Trophoblast cell (in vitro differentiated cells and primary cell): ENCODE measurements at regions not wholly inside any gene's neighbourhood (a gene's known extent, or its start where the extent isn't known, plus 50 kb on each side); places are given as distances from the start of the nearest gene placed in this dataset.
A peak's percentile ranks its signal among the peaks of the same experiment; 100 is the strongest.

ENCODE experiments used
- DNase-seq, 2 donors: peaks; one replicate each; pipeline ENCODE4 v3.0.0-alpha.2; 2016
- H2AFZ ChIP-seq: 2 replicates; pipeline ENCODE4 v1.6.1; 2013; ENCODE audit warnings: low read length, moderate library complexity, mild to moderate bottlenecking; ENCODE audit not compliant: insufficient read depth, poor library complexity
- H2AK5ac ChIP-seq: 2 replicates; pipeline ENCODE4 v1.6.1; 2013; ENCODE audit warnings: mild to moderate bottlenecking, low read length
- H2BK120ac ChIP-seq: 2 replicates; pipeline ENCODE4 v1.6.1; 2013; ENCODE audit warnings: low read length, mild to moderate bottlenecking, moderate library complexity; ENCODE audit not compliant: insufficient read depth, poor library complexity
- H2BK12ac ChIP-seq: 2 replicates; pipeline ENCODE4 v1.6.1; 2013; ENCODE audit warnings: mild to moderate bottlenecking, low read length, moderate library complexity
- H2BK5ac ChIP-seq: 2 replicates; pipeline ENCODE4 v1.6.1; 2013; ENCODE audit warnings: low read length, low read depth, moderate library complexity, mild to moderate bottlenecking; ENCODE audit not compliant: poor library complexity
- H3K14ac ChIP-seq: 2 replicates; pipeline ENCODE4 v1.6.1; 2013; ENCODE audit warnings: mild to moderate bottlenecking, low read length
- H3K18ac ChIP-seq: 2 replicates; pipeline ENCODE4 v1.6.1; 2013; ENCODE audit warnings: mild to moderate bottlenecking, low read length
- H3K23ac ChIP-seq: 2 replicates; pipeline ENCODE4 v1.6.1; 2013; ENCODE audit warnings: low read length
- H3K27ac ChIP-seq: 2 replicates; pipeline ENCODE4 v1.5.1; 2013; ENCODE audit warnings: low read depth, mild to moderate bottlenecking, inconsistent platforms, low read length, moderate library complexity
- H3K27me3 ChIP-seq: 2 replicates; pipeline ENCODE4 v1.6.1; 2013; ENCODE audit warnings: inconsistent platforms, mild to moderate bottlenecking, low read length, moderate library complexity; ENCODE audit not compliant: insufficient read depth
- H3K36me3 ChIP-seq, 2 experiments: 1 replicate in 1 of 2; 2 replicates in 1 of 2; pipeline ENCODE4 v1.6.1; 2013; ENCODE audit warnings: low read length in 2 of 2, mild to moderate bottlenecking in 2 of 2, moderate library complexity in 1 of 2; ENCODE audit not compliant: insufficient read depth in 2 of 2, control insufficient read depth in 1 of 2
- H3K4ac ChIP-seq: 2 replicates; pipeline ENCODE4 v1.6.1; 2013; ENCODE audit warnings: low read depth, mild to moderate bottlenecking, low read length, moderate library complexity
- H3K4me1 ChIP-seq, 2 experiments: 1 replicate in 1 of 2; 2 replicates in 1 of 2; pipeline ENCODE4 v1.6.1; 2013; ENCODE audit warnings: low read length in 2 of 2, mild to moderate bottlenecking in 2 of 2, moderate library complexity in 1 of 2; ENCODE audit not compliant: insufficient read depth in 2 of 2, control insufficient read depth in 1 of 2
- H3K4me2 ChIP-seq: 2 replicates; pipeline ENCODE4 v1.6.1; 2013; ENCODE audit warnings: inconsistent platforms, mild to moderate bottlenecking, low read length, moderate library complexity
- H3K4me3 ChIP-seq: 2 replicates; pipeline ENCODE4 v1.5.1; 2013; ENCODE audit warnings: mild to moderate bottlenecking, low read depth, low read length, inconsistent platforms
- H3K79me1 ChIP-seq: one replicate; pipeline ENCODE4 v1.6.1; 2013; ENCODE audit warnings: low read length
- H3K79me2 ChIP-seq: 2 replicates; pipeline ENCODE4 v1.6.1; 2013; ENCODE audit warnings: low read length, mild to moderate bottlenecking; ENCODE audit not compliant: control insufficient read depth, insufficient read depth, poor library complexity
- H3K9ac ChIP-seq: 2 replicates; pipeline ENCODE4 v1.6.1; 2013; ENCODE audit warnings: mild to moderate bottlenecking, low read length
- H3K9me3 ChIP-seq: 2 replicates; pipeline ENCODE4 v1.6.1; 2013; ENCODE audit warnings: low read depth, mild to moderate bottlenecking, control low read depth, inconsistent platforms, low read length; ENCODE audit not compliant: insufficient read depth
- H4K12ac ChIP-seq: 2 replicates; pipeline ENCODE4 v1.6.1; 2013; ENCODE audit warnings: low read depth, mild to moderate bottlenecking, low read length, moderate library complexity
- H4K8ac ChIP-seq: 2 replicates; pipeline ENCODE4 v1.6.1; 2013; ENCODE audit warnings: low read depth, mild to moderate bottlenecking, low read length, moderate library complexity
- H4K91ac ChIP-seq: one replicate; pipeline ENCODE4 v1.6.1; 2013; ENCODE audit warnings: low read depth, mild to moderate bottlenecking, low read length, moderate library complexity
- WGBS: extraction: QIAGEN DNeasy Blood & Tissue Kit; methylation state at CpG from one replicate; pipeline ENCODE4 v1.1.7; 2013; ENCODE audit warnings: missing lambda C conversion rate; ENCODE audit not compliant: insufficient read length, insufficient coverage; ENCODE audit errors: extremely low coverage; 5-methylcytosine and 5-hydroxymethylcytosine counted together

DNA sequence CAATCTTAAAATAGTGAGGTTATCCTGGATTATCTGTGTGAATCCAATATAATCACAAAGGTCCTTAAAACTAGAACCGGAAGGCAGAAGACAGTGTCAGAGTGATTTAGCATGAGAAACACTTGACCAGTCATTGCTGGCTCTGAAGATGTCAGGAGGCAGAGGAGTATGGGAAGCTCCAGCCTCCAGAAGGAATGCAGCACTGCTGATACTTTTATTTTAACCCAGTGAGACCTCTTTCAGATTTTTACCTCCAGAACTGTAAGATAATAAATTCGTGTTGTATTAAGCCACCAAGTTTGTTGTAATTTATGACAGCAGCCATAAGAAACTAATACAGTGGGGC lies 134.4 kb upstream of the ZC3H12C start:
- H3K4me3 ChIP-seq, result no peak overlapping the region
- H2AFZ ChIP-seq, result no peak overlapping the region
- H3K4me1 ChIP-seq, result no peaks in the 10 kb centered on the region
- H2BK12ac ChIP-seq, result no peak overlapping the region
- H3K79me1 ChIP-seq, result no peaks in the 10 kb centered on the region
- no peak overlapping the region for H2BK120ac ChIP-seq
- H3K9me3 ChIP-seq, result no peaks in the 10 kb centered on the region
- H4K91ac ChIP-seq, result no peak overlapping the region
- H3K27ac ChIP-seq, result no peak overlapping the region
- H3K23ac ChIP-seq, result no peak overlapping the region
- no peak overlapping the region for H4K8ac ChIP-seq
- no peak for DNase-seq
- no peaks in the 10 kb centered on the region for H3K27me3 ChIP-seq
- WGBS, result no CpG with 5 or more reads among the region's 2 CpGs
- no peak overlapping the region for H3K4ac ChIP-seq
- H3K18ac ChIP-seq, result no peak overlapping the region
- H3K14ac ChIP-seq, result no peak overlapping the region
- no peak overlapping the region for H2AK5ac ChIP-seq
- no peaks in the 10 kb centered on the region for H3K36me3 ChIP-seq
- H2BK5ac ChIP-seq, result no peak overlapping the region
- H3K9ac ChIP-seq, result no peak overlapping the region
- H4K12ac ChIP-seq, result no peak overlapping the region
- H3K79me2 ChIP-seq, result no peaks in the 10 kb centered on the region
- no peak overlapping the region for H3K4me2 ChIP-seq

GRCh38 chr11:109960831-109961230 lies 132.4 kb upstream of the ZC3H12C start:
- Histone ChIP-seq H3K79me1 (no peaks in the 10 kb centered on the region), H2BK5ac (no peak overlapping the region), H3K27ac (no peak overlapping the region), H3K18ac (no peak overlapping the region), H3K23ac (no peak overlapping the region), H3K27me3 (no peaks in the 10 kb centered on the region), H2BK120ac (no peak overlapping the region), H4K91ac (no peak overlapping the region), H3K79me2 (no peaks in the 10 kb centered on the region), H3K4me1 (no peaks in the 10 kb centered on the region), H2AFZ (no peak overlapping the region), H3K4me2 (no peak overlapping the region), H3K4ac (no peak overlapping the region), H2AK5ac (no peak overlapping the region), H2BK12ac (no peak overlapping the region), H4K12ac (no peak overlapping the region), H3K9ac (no peak overlapping the region), H3K36me3 (no peaks in the 10 kb centered on the region), H3K14ac (no peak overlapping the region), H3K9me3 (no peaks in the 10 kb centered on the region), H4K8ac (no peak overlapping the region), H3K4me3 (no peak overlapping the region)
- DNase-seq, result peak; percentile 6 to 42
- WGBS, result no CpG with 5 or more reads among the region's 2 CpGs

DNA sequence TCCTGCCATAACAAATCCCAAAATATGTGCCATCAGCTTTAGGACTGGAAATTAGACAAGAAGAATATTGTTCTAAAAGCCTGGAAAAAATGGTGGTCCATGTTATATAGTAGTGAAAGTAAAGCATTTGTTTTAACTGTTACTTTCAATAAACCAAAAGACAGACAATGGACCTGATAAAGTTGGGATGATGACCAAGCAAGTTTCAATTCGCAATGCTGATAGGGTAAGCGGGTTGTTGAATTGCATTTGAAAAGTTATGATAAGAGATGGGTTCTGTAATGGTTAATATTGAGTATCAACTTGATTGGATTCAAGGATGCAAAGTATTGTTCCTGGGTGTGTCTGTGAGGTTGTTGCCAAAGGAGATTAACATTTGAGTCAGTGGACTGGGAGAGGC lies 131.9 kb upstream of the ZC3H12C start:
- Histone ChIP-seq H4K12ac (no peak overlapping the region), H2AK5ac (no peak overlapping the region), H2AFZ (no peak overlapping the region), H3K79me1 (no peaks in the 10 kb centered on the region), H4K8ac (no peak overlapping the region), H2BK12ac (no peak overlapping the region), H3K4ac (no peak overlapping the region), H4K91ac (no peak overlapping the region), H3K9me3 (no peaks in the 10 kb centered on the region), H3K4me3 (no peak overlapping the region), H3K23ac (no peak overlapping the region), H2BK5ac (no peak overlapping the region), H3K27ac (no peak overlapping the region), H2BK120ac (no peak overlapping the region), H3K79me2 (no peaks in the 10 kb centered on the region), H3K18ac (no peak overlapping the region), H3K27me3 (no peaks in the 10 kb centered on the region), H3K4me1 (no peaks in the 10 kb centered on the region), H3K4me2 (no peak overlapping the region), H3K36me3 (no peaks in the 10 kb centered on the region), H3K9ac (no peak overlapping the region), H3K14ac (no peak overlapping the region)
- DNase-seq, result no peak
- no CpG with 5 or more reads among the region's 2 CpGs for WGBS

DNA sequence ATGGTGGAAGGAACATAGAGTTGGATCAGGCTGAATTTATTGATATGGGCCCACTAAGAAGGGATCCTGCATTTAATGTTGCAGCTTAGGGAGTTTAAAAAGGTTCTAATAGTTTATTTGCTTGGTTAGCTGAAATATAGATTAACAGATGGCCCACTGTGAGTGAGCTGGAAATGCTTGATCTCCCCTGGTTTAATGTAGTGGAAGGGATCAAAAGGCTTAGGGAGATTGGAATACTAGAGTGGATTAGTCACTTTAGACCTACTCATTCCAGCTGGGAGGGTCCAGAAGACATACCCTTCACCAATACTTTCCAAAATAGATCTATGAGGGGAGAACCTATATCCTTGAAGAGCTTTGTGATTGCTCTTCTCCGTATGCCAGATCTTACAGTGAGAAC lies 130.1 kb upstream of the ZC3H12C start:
- H3K79me2 ChIP-seq, result no peaks in the 10 kb centered on the region
- no peak overlapping the region for H4K8ac ChIP-seq
- no peak overlapping the region for H2AFZ ChIP-seq
- H2BK12ac ChIP-seq, result no peak overlapping the region
- H3K36me3 ChIP-seq, result no peaks in the 10 kb centered on the region
- H3K4ac ChIP-seq, result no peak overlapping the region
- H3K27me3 ChIP-seq, result no peaks in the 10 kb centered on the region
- H3K4me1 ChIP-seq, result no peaks in the 10 kb centered on the region
- H3K14ac ChIP-seq, result no peak overlapping the region
- no peaks in the 10 kb centered on the region for H3K9me3 ChIP-seq
- no peak overlapping the region for H4K91ac ChIP-seq
- no peak overlapping the region for H2BK120ac ChIP-seq
- H3K79me1 ChIP-seq, result no peaks in the 10 kb centered on the region
- H3K23ac ChIP-seq, result no peak overlapping the region
- no peak overlapping the region for H3K9ac ChIP-seq
- H3K4me2 ChIP-seq, result no peak overlapping the region
- WGBS, result no CpG with 5 or more reads among the region's 1 CpG
- no peak overlapping the region for H3K27ac ChIP-seq
- no peak overlapping the region for H3K18ac ChIP-seq
- no peak overlapping the region for H4K12ac ChIP-seq
- no peak overlapping the region for H2BK5ac ChIP-seq
- no peak overlapping the region for H2AK5ac ChIP-seq
- H3K4me3 ChIP-seq, result no peak overlapping the region
- DNase-seq, result no peak
